ENCODE measurements at regions not wholly inside any gene's neighbourhood (a gene's known extent, or its start where the extent isn't known, plus 50 kb on each side); places are given as distances from the start of the nearest gene placed in this dataset.
A peak's percentile ranks its signal among the peaks of the same experiment; 100 is the strongest.

DNA sequence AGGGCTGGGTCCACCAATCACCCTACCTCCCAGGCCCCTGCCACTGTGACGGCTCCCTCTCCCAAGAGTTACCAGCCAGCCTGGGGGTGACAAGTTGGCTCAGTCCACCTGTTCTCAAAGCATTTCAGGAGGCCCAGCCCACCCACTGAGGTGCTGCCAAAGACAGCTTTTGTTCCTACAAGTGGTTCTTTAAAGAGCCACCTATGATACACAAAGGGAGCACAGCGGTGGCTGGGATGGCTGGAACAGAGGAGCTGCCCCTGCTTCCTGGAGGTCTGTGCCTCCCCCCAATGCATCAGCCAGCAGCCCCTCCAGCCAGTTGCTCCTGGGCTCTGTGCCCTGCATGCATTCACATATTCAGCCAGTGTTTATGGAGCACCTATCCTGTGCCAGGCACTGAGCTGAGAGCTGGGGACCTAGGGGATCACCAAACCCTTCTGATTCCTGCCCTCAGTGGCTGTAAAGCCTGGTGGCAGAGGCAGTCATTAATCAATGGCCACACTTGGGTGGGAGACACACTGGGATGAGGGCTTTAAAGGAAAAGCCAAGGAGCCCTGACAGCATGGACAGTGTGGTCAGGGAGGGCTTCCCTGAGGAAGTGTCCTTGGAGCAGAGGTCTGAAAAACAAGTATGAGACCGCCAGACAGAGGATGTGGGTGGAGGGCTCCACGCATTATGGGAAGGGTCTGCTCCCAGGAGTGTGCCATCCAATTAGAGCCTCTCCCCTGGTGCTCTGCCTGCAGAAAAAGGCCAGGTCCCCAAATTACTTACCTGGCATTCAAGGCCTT is 107.1 kb upstream of the LINGO1 start:
- Histone ChIP-seq H3K4me1 (peaks cover 9% of the 10 kb centered on the region), H3K36me3 (no peaks in the 10 kb centered on the region), H3K4me3 (ENCODE audit: low read depth, low read length) (no peak overlapping the region), H3K27me3 (no peaks in the 10 kb centered on the region), H3K9me3 (no peaks in the 10 kb centered on the region)
- TF ChIP-seq, protein P1, sequence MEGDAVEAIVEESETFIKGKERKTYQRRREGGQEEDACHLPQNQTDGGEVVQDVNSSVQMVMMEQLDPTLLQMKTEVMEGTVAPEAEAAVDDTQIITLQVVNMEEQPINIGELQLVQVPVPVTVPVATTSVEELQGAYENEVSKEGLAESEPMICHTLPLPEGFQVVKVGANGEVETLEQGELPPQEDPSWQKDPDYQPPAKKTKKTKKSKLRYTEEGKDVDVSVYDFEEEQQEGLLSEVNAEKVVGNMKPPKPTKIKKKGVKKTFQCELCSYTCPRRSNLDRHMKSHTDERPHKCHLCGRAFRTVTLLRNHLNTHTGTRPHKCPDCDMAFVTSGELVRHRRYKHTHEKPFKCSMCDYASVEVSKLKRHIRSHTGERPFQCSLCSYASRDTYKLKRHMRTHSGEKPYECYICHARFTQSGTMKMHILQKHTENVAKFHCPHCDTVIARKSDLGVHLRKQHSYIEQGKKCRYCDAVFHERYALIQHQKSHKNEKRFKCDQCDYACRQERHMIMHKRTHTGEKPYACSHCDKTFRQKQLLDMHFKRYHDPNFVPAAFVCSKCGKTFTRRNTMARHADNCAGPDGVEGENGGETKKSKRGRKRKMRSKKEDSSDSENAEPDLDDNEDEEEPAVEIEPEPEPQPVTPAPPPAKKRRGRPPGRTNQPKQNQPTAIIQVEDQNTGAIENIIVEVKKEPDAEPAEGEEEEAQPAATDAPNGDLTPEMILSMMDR (IDR thresholded peaks at IDR 0.05; ENCODE audit: low read depth, low read length) = no peak
- no peak for DNase-seq

DNA sequence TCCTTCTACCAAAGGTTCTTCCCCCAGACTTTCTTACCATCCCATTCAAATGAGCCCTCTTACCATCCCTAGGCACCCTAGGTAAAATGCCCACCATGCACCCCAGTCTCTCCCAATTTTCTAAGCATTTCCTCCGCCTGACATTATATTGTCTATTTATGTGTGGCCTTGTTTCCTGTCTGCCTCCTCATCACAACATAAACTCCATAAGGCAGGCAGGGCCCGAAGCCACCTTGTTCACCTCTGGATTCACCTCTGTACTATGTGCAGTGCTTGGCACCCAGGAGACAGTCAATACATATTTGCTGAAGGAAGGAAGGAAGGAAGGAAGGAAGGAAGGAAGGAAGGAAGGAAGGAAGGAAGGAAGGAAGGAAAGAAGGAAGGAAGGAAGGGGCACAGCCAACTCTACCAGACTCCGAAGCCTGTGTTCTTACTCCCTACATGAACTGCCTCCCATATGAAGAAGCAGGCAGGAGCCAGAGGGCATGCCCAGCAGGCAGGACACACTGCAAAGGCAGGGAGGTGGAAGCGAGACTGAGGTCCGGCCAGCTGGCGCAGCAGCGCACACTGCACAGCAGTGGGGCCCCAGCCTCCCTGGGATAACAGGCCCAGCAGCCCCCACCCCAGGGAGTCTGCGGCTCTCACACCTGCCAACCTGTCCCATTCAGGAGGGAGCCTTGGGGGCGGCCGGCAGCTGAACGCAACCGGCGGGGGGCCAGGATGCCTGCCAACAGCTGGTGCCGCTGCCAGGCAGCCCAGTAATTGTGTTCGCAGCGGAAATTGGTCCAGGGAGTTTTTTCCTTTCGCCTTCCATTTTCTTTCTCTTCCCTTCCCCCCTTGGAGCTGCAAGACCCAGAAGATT is 106.0 kb upstream of the LINGO1 start:
- TF ChIP-seq, protein P1 (IDR thresholded peaks at IDR 0.05; ENCODE audit: low read depth, low read length) = no peak
- DNase-seq = peak; percentile 38
- peaks cover 9% of the 10 kb centered on the region for H3K4me1 ChIP-seq
- no peaks in the 10 kb centered on the region for H3K36me3 ChIP-seq
- no peak overlapping the region for H3K4me3 ChIP-seq (ENCODE audit: low read depth, low read length)
- no peaks in the 10 kb centered on the region for H3K9me3 ChIP-seq
- no peaks in the 10 kb centered on the region for H3K27me3 ChIP-seq

DNA sequence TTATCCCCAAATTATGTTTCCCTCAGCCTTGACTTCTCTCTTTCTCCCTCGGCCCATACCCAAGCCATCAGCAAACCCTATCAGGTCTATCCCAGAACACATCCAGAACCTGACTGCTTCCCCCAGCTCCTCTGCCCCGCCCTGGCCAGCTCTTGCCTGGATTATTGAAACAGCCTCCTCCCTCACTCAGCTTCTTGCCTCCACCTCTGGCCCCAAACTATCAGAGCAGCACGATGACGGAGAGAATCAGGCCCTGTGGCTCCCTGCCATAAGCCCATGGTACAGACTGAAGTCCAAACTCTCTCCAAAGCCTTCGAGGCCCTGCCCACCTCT is 105.3 kb upstream of the LINGO1 start:
- H3K4me3 ChIP-seq (ENCODE audit: low read depth, low read length) = no peak overlapping the region
- peaks cover 9% of the 10 kb centered on the region for H3K4me1 ChIP-seq
- no peaks in the 10 kb centered on the region for H3K27me3 ChIP-seq
- TF ChIP-seq, protein P1 (IDR thresholded peaks at IDR 0.05; ENCODE audit: low read depth, low read length) = no peak
- H3K9me3 ChIP-seq = no peaks in the 10 kb centered on the region
- no peaks in the 10 kb centered on the region for H3K36me3 ChIP-seq
- no peak for DNase-seq

GRCh38 chr15:77737238-77738037 is 104.7 kb upstream of the LINGO1 start:
- DNase-seq = no peak
- no peak overlapping the region for H3K4me3 ChIP-seq (ENCODE audit: low read depth, low read length)
- H3K36me3 ChIP-seq = no peaks in the 10 kb centered on the region
- TF ChIP-seq, protein P1 (IDR thresholded peaks at IDR 0.05; ENCODE audit: low read depth, low read length) = no peak
- H3K27me3 ChIP-seq = no peaks in the 10 kb centered on the region
- H3K9me3 ChIP-seq = no peaks in the 10 kb centered on the region
- H3K4me1 ChIP-seq = peaks cover 9% of the 10 kb centered on the region

DNA sequence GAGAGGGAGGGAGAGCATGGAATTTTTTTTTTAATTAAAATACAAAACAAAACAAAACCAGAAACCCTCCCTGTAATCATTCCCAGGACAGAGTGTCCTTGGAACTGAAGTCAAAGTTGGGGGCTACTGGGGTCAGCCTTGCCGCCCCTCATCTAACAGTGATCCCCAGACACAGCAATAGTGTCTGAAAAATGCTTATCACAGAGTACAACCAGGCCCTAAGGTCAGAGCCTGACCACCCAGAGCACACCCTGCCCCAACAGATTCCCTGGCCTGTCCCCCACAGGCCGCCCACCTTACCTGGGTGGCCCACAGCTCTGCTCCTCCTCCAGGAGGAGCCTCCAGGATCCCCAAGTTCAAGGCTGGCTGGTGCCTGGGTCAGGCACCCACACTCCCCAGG is 101.6 kb upstream of the LINGO1 start:
- TF ChIP-seq, protein P1 (IDR thresholded peaks at IDR 0.05; ENCODE audit: low read depth, low read length) = no peak
- H3K4me1 ChIP-seq = peaks cover 7% of the 10 kb centered on the region
- no peaks in the 10 kb centered on the region for H3K9me3 ChIP-seq
- H3K36me3 ChIP-seq = no peaks in the 10 kb centered on the region
- H3K27me3 ChIP-seq = no peaks in the 10 kb centered on the region
- H3K4me3 ChIP-seq (ENCODE audit: low read depth, low read length) = no peak overlapping the region
- no peak for DNase-seq

Measured in BE2C (cell line).